IPS DF 19.7 (cell line): ENCODE measurements at regions not wholly inside any gene's neighbourhood (a gene's known extent, or its start where the extent isn't known, plus 50 kb on each side); places are given as distances from the start of the nearest gene placed in this dataset.

ENCODE experiments used
- DNase-seq: peaks from one replicate; pipeline ENCODE4 v3.0.0-alpha.2; 2013; ENCODE audit warnings: low read depth, low spot score

GRCh38 chr7:52705768-52706167 is 329.7 kb upstream of the POM121L12 start:
- no peak for DNase-seq

GRCh38 chr7:52700349-52700748 is 335.1 kb upstream of the POM121L12 start:
- no peak for DNase-seq

DNA sequence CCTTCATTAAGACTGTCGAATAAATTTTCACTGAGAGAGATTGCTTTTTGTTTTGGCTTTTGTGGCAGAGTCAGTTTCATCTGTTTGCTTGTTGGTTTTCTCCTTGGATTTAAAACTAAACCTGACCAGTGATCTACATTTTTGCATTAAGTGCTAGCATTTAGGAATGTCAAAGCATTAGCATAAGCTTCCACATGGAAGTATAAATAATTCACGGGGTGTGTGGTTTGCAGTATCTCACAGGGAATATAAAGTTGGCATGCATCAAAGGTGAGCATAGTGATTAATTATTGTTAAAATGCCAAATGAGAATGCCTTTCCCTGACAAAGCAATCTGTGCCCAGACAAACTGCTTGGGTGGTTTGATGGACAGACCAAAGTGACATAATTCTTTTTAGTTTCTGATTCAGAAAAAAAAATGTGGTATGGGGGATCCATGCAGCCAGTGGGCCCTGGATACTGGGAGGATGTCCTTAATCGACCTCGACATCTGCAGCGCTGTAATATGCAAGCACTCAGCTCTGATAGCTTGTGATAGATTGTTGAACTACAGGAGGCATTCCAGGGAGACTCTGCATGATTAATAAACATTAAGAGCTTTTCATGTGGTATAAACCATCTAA is 339.3 kb upstream of the POM121L12 start:
- no peak for DNase-seq

DNA sequence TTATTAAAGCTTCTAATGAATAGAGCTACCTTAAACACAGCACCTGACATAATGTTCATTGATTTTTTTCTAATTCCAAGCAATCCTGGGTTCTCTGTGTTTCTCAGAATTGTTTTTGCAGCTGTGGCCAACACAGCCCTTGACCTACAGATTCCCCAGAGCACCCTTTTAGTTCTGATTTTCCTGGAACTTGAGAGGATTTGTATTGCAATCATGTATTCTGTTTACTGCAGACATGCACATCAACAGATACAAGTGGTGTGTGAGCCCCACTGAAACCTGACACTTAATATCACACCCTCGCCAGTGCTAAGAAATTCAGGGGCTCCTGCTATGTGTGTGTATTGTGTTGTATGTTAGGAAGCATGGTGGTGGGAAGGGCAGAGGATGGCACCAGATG is 344.2 kb upstream of the POM121L12 start:
- DNase-seq, result no peak

- no peak for DNase-seq
Observed at GRCh38 chr7:52689912-52690311, 345.5 kb upstream of the POM121L12 start.

DNA sequence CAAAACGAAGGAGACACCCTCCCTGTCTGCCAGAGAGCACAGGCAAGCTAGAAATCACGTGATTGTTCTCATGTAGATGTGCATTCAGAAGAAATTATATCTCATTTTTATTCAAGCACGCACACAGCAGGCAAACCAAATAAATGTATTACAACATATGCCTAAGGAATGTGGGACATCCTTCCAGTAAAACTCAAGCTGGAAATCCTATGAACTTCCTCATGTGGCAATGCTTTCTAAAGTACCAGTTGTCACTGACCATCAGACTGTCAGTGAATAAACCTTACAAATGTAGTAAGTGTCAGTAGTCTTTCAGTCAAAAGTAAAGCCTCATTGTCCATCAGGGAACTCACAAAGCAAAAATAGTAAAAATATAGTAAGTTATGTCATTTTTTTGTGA is 350.1 kb upstream of the POM121L12 start:
- DNase-seq, result no peak

DNA sequence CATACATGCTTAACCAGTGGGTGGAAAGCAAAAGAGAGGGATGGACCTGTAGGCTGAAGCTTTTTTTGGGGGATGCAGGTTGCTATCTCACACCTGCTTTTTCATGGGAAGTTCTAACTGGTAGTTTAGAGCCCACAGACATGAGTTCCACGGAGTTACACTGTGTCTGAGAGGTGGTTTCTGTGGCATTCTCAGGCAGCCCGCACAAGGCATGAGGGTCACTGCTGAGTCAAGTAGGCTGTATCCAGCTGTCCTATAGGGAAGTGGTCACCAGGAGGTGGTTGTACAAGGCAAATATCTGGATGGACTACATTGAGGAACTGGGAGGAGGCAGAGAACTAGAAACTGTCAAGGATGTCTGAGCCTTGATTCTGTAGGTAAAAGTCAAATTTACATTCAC is 351.0 kb upstream of the POM121L12 start:
- no peak for DNase-seq

DNA sequence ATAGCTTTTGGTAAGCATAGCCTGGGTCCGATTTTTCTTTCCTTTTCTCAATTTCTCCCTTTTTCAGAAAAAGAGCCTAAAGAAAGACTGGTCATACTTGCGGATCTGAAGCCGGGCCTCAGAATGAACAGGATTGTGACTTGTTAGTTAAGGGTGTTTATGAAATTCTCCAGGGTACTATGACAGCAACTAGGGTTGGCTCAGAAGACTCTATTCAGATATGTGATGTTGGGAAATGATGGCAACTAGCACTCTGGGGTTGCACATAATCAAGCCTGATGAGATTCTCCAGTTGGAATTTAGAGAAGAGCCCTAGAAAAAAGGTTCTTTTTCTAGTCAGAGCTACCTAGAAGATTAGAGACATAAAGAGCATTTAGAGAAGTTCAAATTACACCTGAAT is 352.4 kb upstream of the POM121L12 start:
- no peak for DNase-seq

DNA sequence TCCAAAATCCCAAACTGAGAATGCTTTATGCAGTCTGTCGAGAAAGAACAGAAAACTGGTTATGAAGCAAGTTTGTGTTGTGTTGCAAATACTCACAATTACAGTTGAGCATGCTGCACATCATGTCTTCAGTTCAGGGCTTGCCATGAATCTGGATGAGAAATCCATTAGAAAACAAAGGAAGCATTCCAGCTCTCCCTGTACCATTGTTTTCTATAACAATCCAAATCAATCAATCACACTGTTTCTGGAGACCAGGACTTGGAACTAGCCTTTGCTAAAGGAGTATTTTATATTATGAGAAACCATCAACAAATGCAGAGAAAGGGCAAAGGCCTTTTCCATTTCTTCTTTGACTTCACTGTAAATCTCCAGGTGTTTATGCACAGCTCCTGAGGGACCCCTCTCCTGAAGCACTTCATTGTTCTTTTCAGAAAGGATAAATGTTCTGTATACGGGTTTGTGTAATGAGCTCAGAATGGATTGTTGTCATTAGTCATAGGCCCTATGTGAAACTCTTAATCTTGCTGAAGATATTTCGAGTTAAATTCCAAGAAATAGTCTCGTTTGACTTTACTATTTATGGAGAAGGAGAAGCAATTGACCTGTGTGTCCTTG is 364.7 kb upstream of the POM121L12 start:
- DNase-seq, result no peak

- no peak for DNase-seq
Observed at GRCh38 chr7:52669031-52669430, 366.4 kb upstream of the POM121L12 start.

DNA sequence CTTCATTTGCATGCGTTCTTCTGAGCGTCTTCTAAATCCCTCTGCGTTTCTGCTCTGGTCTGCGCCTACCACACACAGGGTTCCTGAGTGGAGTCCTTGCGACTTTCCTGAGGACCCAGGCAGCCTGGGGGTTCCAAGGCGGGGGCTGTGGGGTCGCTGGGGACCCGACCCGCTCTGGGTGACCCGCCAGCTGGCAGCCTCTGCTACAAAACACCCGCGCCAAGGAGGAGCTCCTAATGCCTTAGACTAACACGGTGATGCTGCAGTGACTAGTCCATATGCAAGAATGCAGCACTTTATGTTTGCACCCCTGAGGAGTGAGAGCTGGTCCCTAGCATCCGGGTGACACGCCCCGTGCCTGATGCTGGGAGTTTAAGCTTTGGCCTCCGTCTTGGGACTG is 367.0 kb upstream of the POM121L12 start:
- DNase-seq, result no peak

DNA sequence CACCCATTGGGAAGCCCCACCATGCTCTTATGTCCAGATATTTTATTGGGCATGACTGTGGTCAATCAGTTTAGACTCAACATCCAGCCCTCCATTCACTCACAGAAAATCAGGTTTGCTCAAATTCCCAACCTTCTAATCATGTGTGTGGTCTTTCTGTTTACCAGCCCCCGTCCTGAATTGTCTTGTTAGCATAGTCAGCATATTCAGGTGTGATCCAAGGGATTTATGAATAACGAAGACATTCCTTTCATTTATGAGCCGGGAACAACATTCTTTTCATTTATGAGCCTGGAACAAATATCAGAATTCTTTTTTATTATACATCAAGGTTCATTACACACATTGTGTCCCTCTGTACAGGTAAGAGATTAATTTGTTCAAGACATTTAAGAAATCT is 376.3 kb upstream of the POM121L12 start:
- DNase-seq, result no peak

GRCh38 chr7:52656098-52656497 is 379.3 kb upstream of the POM121L12 start:
- DNase-seq, result no peak

- no peak for DNase-seq
Observed at GRCh38 chr7:52652621-52653020, 382.8 kb upstream of the POM121L12 start.

DNA sequence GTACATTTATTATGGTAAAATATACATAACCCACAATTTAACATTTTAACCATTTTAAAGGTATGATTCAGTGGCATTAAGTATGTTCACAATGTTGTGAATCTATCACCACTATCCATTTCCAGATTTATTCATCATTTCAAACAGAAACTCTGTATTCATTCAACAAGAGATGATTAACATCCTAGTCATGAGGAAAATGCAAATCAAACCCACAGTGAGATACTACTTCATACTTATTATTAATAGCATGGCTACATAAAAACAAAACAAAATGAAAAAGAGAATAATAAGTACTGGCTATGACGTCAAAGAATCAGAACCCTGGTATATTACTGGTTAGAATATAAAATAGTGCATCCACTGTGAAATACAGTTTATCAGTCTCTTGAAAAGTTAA is 386.6 kb upstream of the POM121L12 start:
- no peak for DNase-seq

DNA sequence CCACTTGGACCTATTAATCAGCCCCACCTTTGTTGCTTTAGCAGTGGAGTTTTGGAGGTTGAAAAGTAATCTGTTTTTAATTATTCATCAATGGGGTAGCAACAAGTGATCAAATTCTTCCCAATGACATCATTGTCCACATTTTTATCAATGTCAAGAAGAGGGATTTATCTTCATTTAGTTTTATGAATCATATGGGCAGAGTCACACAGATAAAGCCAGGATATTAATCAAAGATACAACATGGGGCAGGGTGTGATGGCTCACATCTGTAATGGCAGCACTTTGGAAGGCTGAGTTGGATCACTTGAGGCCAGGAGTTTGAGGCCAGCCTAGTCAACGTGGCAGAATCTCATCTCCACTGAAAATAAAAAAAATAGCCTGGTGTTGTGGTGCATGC is 388.4 kb upstream of the POM121L12 start:
- DNase-seq, result no peak

GRCh38 chr7:52639981-52640380 is 395.5 kb upstream of the POM121L12 start:
- DNase-seq, result peak; percentile 23

DNA sequence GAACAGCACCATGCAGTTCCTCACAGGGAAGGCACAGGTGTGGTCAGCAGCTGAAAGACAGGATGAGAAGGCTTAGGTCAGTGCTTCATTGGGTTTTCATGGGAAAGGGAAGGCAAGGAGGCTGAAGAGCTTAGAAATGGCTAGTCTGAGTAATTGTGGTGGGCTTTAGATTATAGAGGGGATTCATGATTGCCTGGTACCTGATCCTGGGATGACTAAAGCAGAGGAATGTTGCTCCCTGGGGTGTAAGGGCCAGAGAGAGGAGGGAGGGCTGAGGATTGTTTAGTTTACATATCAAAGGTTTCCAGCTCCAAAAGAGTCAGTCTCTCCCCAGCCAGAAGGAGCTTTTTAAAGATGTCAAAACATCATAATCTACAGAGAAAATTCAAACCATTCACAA is 396.3 kb upstream of the POM121L12 start:
- peak; percentile 5 for DNase-seq

DNA sequence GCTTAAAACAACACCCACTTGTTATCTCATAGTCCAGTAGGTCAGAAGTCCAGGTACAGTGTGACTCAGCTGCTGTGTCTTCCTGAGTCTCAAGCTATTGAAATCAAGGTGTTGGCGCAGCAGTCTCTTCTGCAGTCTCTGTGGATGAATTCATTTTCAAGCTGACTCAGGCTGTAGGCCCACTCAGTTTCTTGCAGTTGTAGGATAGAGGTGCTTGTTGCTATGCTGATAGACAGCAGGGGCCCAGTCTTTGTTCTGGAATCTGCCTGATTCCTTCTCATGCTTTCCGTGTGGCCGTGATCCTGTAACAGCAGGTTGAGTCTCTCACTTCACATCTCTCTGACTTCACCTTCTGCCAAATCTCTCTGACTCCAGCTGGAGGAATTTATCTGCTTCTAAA is 400.4 kb upstream of the POM121L12 start:
- DNase-seq, result peak; percentile 25

DNA sequence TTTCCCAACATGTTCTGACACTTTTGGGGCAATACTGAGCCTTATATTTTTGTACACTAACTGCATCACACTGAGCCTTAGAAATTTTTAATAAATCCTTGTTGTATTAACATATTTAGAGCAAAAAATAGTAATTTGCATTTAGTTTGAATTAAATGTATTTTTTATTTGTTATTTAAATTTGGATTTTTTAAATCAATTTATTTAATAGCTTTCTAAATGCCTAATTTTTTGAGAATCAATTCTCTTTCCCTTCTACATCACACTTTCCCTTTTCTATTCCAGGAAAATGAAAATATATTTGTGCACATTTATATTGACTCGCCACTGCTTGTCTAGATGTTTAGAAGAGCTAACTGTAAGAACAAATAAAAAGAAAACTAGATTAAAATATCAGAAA is 414.6 kb upstream of the POM121L12 start:
- DNase-seq, result no peak

GRCh38 chr7:52616552-52616951 is 418.9 kb upstream of the POM121L12 start:
- DNase-seq, result no peak

DNA sequence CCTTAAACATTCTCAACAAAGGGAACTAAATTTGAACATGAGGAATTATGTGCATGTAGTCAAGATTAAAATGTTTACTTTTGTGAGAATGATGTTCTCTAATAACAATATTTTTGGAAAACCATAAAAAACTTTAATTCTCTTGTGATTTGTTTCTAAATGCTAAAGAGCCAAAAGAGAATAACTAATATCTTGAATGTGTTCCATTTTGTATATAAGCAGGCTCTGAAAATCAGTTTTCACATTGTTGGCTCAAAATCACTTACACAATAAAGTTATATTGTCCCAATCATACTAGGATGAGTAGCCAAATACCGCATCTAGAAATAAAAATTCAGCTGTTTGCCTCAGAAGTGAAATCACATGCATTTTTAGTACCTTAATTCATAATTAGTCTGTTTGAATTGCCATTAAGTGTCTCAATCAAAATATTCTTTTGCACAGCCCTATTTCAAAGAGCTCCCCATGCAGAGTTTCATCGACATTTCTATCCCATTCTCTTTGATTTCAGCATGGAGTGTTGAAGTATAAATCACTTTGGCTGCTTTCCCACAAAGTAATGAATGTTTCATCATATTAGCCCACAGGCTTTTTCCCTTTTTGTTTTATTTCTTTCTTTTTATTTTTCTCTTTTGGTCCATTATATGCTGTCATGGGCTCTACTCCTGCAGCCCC is 420.3 kb upstream of the POM121L12 start:
- DNase-seq, result no peak

GRCh38 chr7:52609511-52609910 is 425.9 kb upstream of the POM121L12 start:
- DNase-seq, result no peak
